ENCODE measurements at regions not wholly inside any gene's neighbourhood (a gene's known extent, or its start where the extent isn't known, plus 50 kb on each side); places are given as distances from the start of the nearest gene placed in this dataset.
"Not testable (repeated sequence)": the region's sequence is repeated elsewhere in the genome, so short reads cannot be mapped to it uniquely, and the experiment has no call there.

DNA sequence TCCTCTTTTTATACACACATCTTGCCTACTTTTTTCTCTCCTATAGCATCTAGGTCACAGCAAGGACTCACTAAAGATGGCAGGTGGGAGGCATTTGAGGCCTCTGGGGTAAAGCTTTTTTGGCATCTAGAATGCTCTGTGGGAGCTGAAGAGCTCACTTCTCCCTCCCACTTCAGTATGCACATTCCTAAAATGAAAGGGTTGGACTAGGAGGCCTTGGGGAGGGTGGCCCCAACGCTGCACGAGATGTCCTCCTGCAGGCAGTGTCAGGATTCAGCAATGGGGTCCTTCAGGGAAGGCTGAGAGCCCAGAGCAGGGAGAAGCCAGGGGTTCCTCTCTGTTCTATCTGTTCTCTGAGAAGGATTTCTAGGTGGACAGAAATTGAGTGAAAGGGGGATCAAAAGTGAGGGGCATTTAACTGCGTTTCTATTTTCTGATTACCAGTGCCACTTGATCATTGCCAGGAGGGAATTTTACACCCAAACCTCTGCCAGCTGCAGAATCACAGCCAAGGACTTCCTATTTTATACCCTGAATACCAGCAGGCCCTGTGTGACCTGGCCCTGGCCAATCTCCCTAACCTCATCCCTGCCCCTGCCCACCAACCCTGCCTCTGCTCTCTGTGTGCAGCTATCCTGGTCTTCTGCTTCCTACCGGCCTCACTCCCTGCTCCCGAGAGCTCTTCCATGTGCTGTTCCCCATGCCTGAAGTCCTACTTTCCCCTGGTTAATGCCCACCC, 186.2 kb downstream of the CYP26B1 start:
- no peak overlapping the region for H3K27ac ChIP-seq (ENCODE audit: low read length)
- no peaks in the 10 kb centered on the region for H3K79me2 ChIP-seq (ENCODE audit: low read length)
- H3K27me3 ChIP-seq (ENCODE audit: low read depth, low read length) = no peaks in the 10 kb centered on the region
- H3K9me3 ChIP-seq (ENCODE audit: insufficient read depth, low read length) = peaks cover 7% of the 10 kb centered on the region; the same call in 1 of the 2 replicates
- no peaks in the 10 kb centered on the region for H4K20me1 ChIP-seq (ENCODE audit: insufficient read depth, low read length)
- no peaks in the 10 kb centered on the region for H3K36me3 ChIP-seq (replicated peaks; ENCODE audit: low read depth, low read length)
- H2AFZ ChIP-seq (ENCODE audit: low read depth, low read length) = no peak overlapping the region
- no peak overlapping the region for H3K9ac ChIP-seq (ENCODE audit: low read length)
- no peak for TF ChIP-seq EZH2phosphoT487 (IDR thresholded peaks at IDR 0.05; ENCODE audit: low read depth)
- TF ChIP-seq, protein P1, sequence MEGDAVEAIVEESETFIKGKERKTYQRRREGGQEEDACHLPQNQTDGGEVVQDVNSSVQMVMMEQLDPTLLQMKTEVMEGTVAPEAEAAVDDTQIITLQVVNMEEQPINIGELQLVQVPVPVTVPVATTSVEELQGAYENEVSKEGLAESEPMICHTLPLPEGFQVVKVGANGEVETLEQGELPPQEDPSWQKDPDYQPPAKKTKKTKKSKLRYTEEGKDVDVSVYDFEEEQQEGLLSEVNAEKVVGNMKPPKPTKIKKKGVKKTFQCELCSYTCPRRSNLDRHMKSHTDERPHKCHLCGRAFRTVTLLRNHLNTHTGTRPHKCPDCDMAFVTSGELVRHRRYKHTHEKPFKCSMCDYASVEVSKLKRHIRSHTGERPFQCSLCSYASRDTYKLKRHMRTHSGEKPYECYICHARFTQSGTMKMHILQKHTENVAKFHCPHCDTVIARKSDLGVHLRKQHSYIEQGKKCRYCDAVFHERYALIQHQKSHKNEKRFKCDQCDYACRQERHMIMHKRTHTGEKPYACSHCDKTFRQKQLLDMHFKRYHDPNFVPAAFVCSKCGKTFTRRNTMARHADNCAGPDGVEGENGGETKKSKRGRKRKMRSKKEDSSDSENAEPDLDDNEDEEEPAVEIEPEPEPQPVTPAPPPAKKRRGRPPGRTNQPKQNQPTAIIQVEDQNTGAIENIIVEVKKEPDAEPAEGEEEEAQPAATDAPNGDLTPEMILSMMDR (IDR thresholded peaks at IDR 0.05; ENCODE audit: low read depth, low read length) = no peak
- no peak overlapping the region for H3K4me3 ChIP-seq (ENCODE audit: low read length)
- no peak overlapping the region for H3K4me2 ChIP-seq (ENCODE audit: low read length)
- no peaks in the 10 kb centered on the region for H3K4me1 ChIP-seq (ENCODE audit: low read length)

DNA sequence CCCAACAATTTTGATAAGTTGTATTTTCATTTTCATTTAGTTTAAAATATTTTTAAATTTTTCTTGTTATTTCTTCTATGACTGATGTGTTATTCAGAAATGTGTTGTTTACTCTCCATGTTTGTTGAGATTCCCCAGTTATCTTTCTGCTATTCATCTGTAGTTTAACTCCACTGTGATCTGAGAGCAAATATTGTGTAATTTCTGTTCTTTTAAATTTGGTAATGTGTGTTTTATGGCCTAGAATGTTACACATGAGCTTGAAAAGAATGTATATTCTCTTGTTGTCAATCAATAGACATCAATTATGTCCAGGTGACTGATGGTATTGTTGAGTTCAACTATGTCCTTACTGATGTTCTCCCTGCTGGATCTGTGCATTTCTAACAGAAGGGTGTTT, 188.2 kb downstream of the CYP26B1 start:
- no peak overlapping the region for H3K27ac ChIP-seq (ENCODE audit: low read length)
- H3K9ac ChIP-seq (ENCODE audit: low read length) = no peak overlapping the region
- no peak overlapping the region for H3K4me3 ChIP-seq (ENCODE audit: low read length)
- H2AFZ ChIP-seq (ENCODE audit: low read depth, low read length) = no peak overlapping the region
- H3K27me3 ChIP-seq (ENCODE audit: low read depth, low read length) = no peaks in the 10 kb centered on the region
- no peaks in the 10 kb centered on the region for H3K36me3 ChIP-seq (replicated peaks; ENCODE audit: low read depth, low read length)
- H3K79me2 ChIP-seq (ENCODE audit: low read length) = no peaks in the 10 kb centered on the region
- no peak overlapping the region for H3K4me2 ChIP-seq (ENCODE audit: low read length)
- no peak for TF ChIP-seq EZH2phosphoT487 (IDR thresholded peaks at IDR 0.05; ENCODE audit: low read depth)
- TF ChIP-seq, protein P1 (IDR thresholded peaks at IDR 0.05; ENCODE audit: low read depth, low read length) = no peak
- no peaks in the 10 kb centered on the region for H4K20me1 ChIP-seq (ENCODE audit: insufficient read depth, low read length)
- H3K9me3 ChIP-seq (ENCODE audit: insufficient read depth, low read length) = peaks cover 7% of the 10 kb centered on the region; the same call in 1 of the 2 replicates
- no peaks in the 10 kb centered on the region for H3K4me1 ChIP-seq (ENCODE audit: low read length)

DNA sequence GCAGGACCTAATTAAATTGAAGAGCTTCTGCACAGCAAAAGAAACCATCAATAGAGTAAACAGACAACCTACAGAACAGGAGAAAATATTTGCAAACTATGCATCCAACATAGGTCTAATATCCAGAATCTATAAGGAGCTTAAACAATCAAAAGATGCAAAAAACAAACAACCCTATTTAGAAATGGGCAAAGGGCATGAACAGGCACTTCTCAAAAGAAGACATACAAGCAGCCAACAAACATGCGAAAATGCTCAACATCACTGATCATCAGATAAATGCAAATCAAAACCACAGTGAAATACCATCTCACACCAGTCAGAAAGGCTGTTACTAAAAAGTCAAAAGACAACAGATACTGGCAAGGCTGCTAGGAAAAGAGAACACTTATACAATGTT, 189.2 kb downstream of the CYP26B1 start:
- H3K27me3 ChIP-seq (ENCODE audit: low read depth, low read length); H3K79me2 ChIP-seq (ENCODE audit: low read length); H3K4me2 ChIP-seq (ENCODE audit: low read length); H3K36me3 ChIP-seq (replicated peaks; ENCODE audit: low read depth, low read length); H3K4me3 ChIP-seq (ENCODE audit: low read length); H3K9me3 ChIP-seq (ENCODE audit: insufficient read depth, low read length); H2AFZ ChIP-seq (ENCODE audit: low read depth, low read length); H3K4me1 ChIP-seq (ENCODE audit: low read length); H3K9ac ChIP-seq (ENCODE audit: low read length); H4K20me1 ChIP-seq (ENCODE audit: insufficient read depth, low read length); H3K27ac ChIP-seq (ENCODE audit: low read length): not testable (repeated sequence)

DNA sequence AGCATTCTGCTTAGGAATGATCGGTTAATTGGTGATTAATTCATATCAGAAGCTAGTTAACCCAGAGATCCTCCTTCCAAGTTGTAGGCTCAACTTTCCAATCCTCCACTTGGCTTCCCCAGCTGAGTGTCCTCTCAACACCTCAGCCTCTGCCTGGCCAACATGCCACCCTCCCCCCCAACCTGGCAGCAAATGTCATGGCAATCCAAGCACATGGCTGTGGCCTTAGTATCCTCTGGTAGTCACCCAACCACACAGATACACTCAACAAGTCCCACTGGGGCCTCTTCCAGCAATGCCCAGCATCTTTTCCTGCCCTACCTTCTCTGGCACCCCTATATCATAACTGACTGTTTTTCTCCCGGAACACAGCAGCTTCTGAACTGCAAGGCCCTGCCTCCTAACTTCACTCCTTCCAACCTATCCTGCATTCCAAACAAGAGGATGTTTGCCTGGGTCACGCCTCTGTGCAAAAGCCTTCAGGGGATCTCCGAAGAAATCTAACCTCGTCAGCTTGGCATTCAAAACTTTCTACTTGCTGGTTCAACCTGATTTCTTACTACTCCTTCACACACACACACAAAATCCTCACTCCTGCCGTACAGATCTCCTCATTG, 195.0 kb downstream of the CYP26B1 start:
- no peaks in the 10 kb centered on the region for H3K4me1 ChIP-seq (ENCODE audit: low read length)
- no peaks in the 10 kb centered on the region for H3K9me3 ChIP-seq (ENCODE audit: insufficient read depth, low read length)
- no peaks in the 10 kb centered on the region for H3K36me3 ChIP-seq (replicated peaks; ENCODE audit: low read depth, low read length)
- no peak overlapping the region for H3K4me2 ChIP-seq (ENCODE audit: low read length)
- H4K20me1 ChIP-seq (ENCODE audit: insufficient read depth, low read length) = no peaks in the 10 kb centered on the region
- no peak overlapping the region for H3K4me3 ChIP-seq (ENCODE audit: low read length)
- no peak overlapping the region for H2AFZ ChIP-seq (ENCODE audit: low read depth, low read length)
- H3K79me2 ChIP-seq (ENCODE audit: low read length) = no peaks in the 10 kb centered on the region
- H3K27ac ChIP-seq (ENCODE audit: low read length) = no peak overlapping the region
- no peak overlapping the region for H3K9ac ChIP-seq (ENCODE audit: low read length)
- no peaks in the 10 kb centered on the region for H3K27me3 ChIP-seq (ENCODE audit: low read depth, low read length)
- no peak for TF ChIP-seq EZH2phosphoT487 (IDR thresholded peaks at IDR 0.05; ENCODE audit: low read depth)
- TF ChIP-seq, protein P1 (IDR thresholded peaks at IDR 0.05; ENCODE audit: low read depth, low read length) = no peak
